ENCODE measurements at regions not wholly inside any gene's neighbourhood (a gene's known extent, or its start where the extent isn't known, plus 50 kb on each side); places are given as distances from the start of the nearest gene placed in this dataset.

DNA sequence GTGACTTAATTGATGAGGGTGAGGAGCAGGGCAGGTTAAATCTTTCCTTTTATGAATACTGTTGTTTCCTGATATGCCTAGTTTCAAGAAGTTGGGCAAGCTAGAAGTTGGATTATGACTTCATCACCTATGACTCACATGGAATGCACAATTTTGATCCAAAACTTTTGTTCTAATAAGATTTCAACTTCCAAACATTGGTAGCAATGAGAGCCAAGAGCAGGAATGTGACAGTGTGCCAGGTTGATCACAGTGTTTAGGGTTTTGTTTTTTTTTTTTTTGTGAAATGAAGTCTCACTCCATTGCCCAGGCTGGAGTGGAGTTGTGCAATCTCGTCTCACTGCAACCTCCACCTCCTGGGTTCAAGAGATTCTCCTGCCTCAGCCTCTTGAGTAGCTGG lies 349.4 kb downstream of the DUSP10 start:
- H3K27ac ChIP-seq: no peak overlapping the region
- H3K4me3 ChIP-seq (replicated peaks in 1 of 3): no peak overlapping the region
- H3K4me1 ChIP-seq: no peaks in the 10 kb centered on the region
- 33 to 36% methylated on average over 1 of the region's 1 CpG for WGBS, 2 donors
- H3K9me3 ChIP-seq: no peaks in the 10 kb centered on the region
- no peaks in the 10 kb centered on the region for H3K27me3 ChIP-seq
- TF ChIP-seq, protein P1, sequence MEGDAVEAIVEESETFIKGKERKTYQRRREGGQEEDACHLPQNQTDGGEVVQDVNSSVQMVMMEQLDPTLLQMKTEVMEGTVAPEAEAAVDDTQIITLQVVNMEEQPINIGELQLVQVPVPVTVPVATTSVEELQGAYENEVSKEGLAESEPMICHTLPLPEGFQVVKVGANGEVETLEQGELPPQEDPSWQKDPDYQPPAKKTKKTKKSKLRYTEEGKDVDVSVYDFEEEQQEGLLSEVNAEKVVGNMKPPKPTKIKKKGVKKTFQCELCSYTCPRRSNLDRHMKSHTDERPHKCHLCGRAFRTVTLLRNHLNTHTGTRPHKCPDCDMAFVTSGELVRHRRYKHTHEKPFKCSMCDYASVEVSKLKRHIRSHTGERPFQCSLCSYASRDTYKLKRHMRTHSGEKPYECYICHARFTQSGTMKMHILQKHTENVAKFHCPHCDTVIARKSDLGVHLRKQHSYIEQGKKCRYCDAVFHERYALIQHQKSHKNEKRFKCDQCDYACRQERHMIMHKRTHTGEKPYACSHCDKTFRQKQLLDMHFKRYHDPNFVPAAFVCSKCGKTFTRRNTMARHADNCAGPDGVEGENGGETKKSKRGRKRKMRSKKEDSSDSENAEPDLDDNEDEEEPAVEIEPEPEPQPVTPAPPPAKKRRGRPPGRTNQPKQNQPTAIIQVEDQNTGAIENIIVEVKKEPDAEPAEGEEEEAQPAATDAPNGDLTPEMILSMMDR (IDR thresholded peaks at IDR 0.05): no peak
- no peak for TF ChIP-seq POLR2A (IDR thresholded peaks at IDR 0.05)
- intact Hi-C loops (cut with DNase I): no loop called here
- no peaks in the 10 kb centered on the region for H3K36me3 ChIP-seq
- peak; percentile 19 to 26 for DNase-seq

DNA sequence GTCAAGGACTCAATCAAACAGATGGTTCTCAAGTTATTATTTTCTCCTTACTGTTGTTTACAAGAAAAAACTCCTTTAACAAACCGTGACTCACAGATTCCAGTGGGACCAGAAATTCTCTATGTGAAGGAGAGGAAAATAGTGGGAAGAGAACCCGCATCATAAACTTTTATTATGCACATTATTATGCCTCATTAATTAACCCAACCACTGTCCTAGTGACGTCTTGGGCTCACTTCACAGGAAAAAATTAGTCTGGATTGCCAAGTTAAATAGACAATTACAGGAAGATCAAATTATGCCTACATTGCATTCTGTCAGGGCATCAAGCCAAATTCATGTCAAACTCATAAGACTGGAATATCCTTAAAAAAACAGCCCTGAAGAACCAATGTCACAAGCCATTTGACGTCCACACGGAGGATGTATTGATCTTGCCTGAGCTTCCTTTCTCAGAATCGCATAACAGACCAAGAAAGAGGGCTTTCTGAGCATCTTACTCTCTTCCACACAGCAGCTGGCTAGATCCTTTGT lies 347.8 kb downstream of the DUSP10 start:
- Histone ChIP-seq H3K4me3 (replicated peaks in 1 of 3) (no peak overlapping the region), H3K27ac (peak overlapping the region in 1 of 3 donors; percentile 2), H3K36me3 (no peaks in the 10 kb centered on the region), H3K9me3 (no peaks in the 10 kb centered on the region), H3K27me3 (no peaks in the 10 kb centered on the region), H3K4me1 (no peaks in the 10 kb centered on the region)
- TF ChIP-seq, protein P1 (IDR thresholded peaks at IDR 0.05): no peak
- no peak for TF ChIP-seq POLR2A (IDR thresholded peaks at IDR 0.05)
- no peak for DNase-seq
- intact Hi-C loops (cut with DNase I): no loop called here
- 73 to 77% methylated on average over 6 of the region's 6 CpGs for WGBS, 2 donors

DNA sequence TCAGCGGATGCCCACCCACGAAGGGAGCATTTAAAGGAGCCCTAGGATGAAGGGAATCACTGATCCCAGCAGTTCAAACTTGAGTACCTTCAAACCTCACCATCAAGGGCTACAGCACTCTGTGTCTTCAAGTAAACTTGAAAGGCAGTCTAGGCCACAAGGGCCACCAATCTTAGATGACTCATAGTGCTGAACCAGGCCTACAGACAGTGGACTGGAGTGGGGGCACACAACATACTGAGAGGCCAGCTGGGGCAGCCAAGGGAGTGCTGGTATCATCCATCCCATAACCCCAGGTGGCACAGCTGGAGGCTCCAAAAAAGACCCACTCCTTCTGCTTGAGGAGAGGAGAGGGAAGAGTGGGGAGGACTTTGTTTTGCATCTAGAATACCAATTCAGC lies 345.4 kb downstream of the DUSP10 start:
- intact Hi-C loops (cut with DNase I): no loop called here
- no peak for TF ChIP-seq POLR2A (IDR thresholded peaks at IDR 0.05)
- TF ChIP-seq, protein P1 (IDR thresholded peaks at IDR 0.05): no peak
- H3K4me3 ChIP-seq (replicated peaks in 1 of 3): no peak overlapping the region
- H3K4me1 ChIP-seq: no peaks in the 10 kb centered on the region
- no peak overlapping the region for H3K27ac ChIP-seq
- no peaks in the 10 kb centered on the region for H3K9me3 ChIP-seq
- H3K36me3 ChIP-seq: no peaks in the 10 kb centered on the region
- 93% methylated on average over 2 of the region's 2 CpGs for WGBS, 2 donors
- H3K27me3 ChIP-seq: no peaks in the 10 kb centered on the region
- no peak for DNase-seq

DNA sequence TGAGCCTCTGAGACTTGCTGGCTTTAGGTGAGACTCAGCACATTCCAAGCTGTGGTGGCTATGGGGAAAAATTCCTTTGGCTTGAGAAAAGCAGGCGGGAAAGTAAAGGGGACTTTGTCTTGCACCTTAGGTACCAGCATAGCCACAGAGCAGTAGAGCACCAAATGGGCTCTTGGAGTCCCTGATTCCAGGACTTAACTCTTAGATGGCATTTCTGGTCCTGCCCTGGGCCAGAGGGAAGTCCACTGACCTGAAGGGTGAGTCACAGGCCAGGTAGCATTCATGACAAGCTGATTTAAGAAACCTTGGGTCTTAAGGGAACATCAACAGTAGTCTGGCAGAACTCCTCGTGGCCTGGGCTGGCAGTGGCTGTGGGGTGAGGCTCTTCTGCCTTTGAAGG lies 344.7 kb downstream of the DUSP10 start:
- intact Hi-C loops (cut with DNase I): no loop called here
- Histone ChIP-seq H3K27ac (no peak overlapping the region), H3K27me3 (no peaks in the 10 kb centered on the region), H3K36me3 (no peaks in the 10 kb centered on the region), H3K4me1 (no peaks in the 10 kb centered on the region), H3K4me3 (replicated peaks in 1 of 3) (no peak overlapping the region), H3K9me3 (no peaks in the 10 kb centered on the region)
- WGBS, 2 donors: 69 to 86% methylated on average over 2 of the region's 2 CpGs
- TF ChIP-seq POLR2A (IDR thresholded peaks at IDR 0.05): no peak
- TF ChIP-seq, protein P1 (IDR thresholded peaks at IDR 0.05): no peak
- no peak for DNase-seq

DNA sequence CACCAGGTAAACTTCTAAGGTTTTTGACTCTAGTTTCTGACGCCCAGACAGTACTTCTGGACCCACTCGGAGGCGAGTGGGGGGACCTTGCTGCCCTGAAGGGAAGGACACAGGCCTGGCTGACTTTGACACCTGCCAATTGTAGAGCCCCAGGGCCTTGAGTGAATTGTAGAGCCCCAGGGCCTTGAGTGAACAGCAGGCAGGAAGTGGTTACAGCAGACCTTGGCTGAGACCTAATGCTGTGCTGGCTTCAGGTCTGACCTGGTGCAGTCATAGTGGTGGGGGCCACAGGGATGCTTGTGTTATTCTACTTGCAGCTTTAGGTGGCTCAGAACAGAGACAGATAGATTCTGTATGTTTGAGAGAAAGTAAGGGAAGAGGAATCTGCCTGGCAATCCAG lies 344.3 kb downstream of the DUSP10 start:
- Histone ChIP-seq H3K4me3 (replicated peaks in 1 of 3) (no peak overlapping the region), H3K36me3 (no peaks in the 10 kb centered on the region), H3K9me3 (no peaks in the 10 kb centered on the region), H3K4me1 (no peaks in the 10 kb centered on the region), H3K27ac (no peak overlapping the region), H3K27me3 (no peaks in the 10 kb centered on the region)
- intact Hi-C loops (cut with DNase I): no loop called here
- WGBS, 2 donors: 90 to 92% methylated on average over 3 of the region's 3 CpGs
- no peak for DNase-seq
- TF ChIP-seq, protein P1 (IDR thresholded peaks at IDR 0.05): no peak

Measured in thyroid gland (tissue), 4 donors.